NCI-H748 (cell line): ENCODE measurements at regions not wholly inside any gene's neighbourhood (a gene's known extent, or its start where the extent isn't known, plus 50 kb on each side); places are given as distances from the start of the nearest gene placed in this dataset.

Experiments
- DNase-seq: peaks from one replicate; lab custom pipeline; 2025; ENCODE audit not compliant: unreplicated experiment; lab: John Stamatoyannopoulos, UW

- no peak for DNase-seq
Measured at GRCh38 chr15:46681901-46682300, 1035.4 kb upstream of the SEMA6D start.

- DNase-seq: no peak
Measured at GRCh38 chr15:46682969-46683791, 1034.1 kb upstream of the SEMA6D start.

- DNase-seq: no peak
Measured at GRCh38 chr15:46685096-46685495, 1032.2 kb upstream of the SEMA6D start.

GRCh38 chr15:46685681-46686080 lies 1031.6 kb upstream of the SEMA6D start:
- no peak for DNase-seq

- DNase-seq: no peak
Measured at GRCh38 chr15:46696281-46696680, 1021.0 kb upstream of the SEMA6D start.

GRCh38 chr15:46701346-46701745 lies 1016.0 kb upstream of the SEMA6D start:
- no peak for DNase-seq

GRCh38 chr15:46701896-46702295 lies 1015.4 kb upstream of the SEMA6D start:
- no peak for DNase-seq

GRCh38 chr15:46703020-46703861 lies 1014.1 kb upstream of the SEMA6D start:
- no peak for DNase-seq

GRCh38 chr15:46703871-46704637 lies 1013.3 kb upstream of the SEMA6D start:
- no peak for DNase-seq

GRCh38 chr15:46707452-46707851 lies 1009.9 kb upstream of the SEMA6D start:
- DNase-seq: no peak

GRCh38 chr15:46708226-46708625 lies 1009.1 kb upstream of the SEMA6D start:
- no peak for DNase-seq

GRCh38 chr15:46709460-46710083 lies 1007.7 kb upstream of the SEMA6D start:
- no peak for DNase-seq

- no peak for DNase-seq
Measured at GRCh38 chr15:46710401-46710960, 1006.8 kb upstream of the SEMA6D start.

GRCh38 chr15:46713045-46713444 lies 1004.3 kb upstream of the SEMA6D start:
- DNase-seq: no peak

GRCh38 chr15:46714950-46715349 lies 1002.4 kb upstream of the SEMA6D start:
- DNase-seq: peak; percentile 49

- no peak for DNase-seq
Measured at GRCh38 chr15:46723308-46723707, 994.0 kb upstream of the SEMA6D start.

- no peak for DNase-seq
Measured at GRCh38 chr15:46732060-46732459, 985.2 kb upstream of the SEMA6D start.

GRCh38 chr15:46735115-46735514 lies 982.2 kb upstream of the SEMA6D start:
- DNase-seq: no peak

- DNase-seq: no peak
Measured at GRCh38 chr15:46751303-46751702, 966.0 kb upstream of the SEMA6D start.

GRCh38 chr15:46753946-46754345 lies 963.4 kb upstream of the SEMA6D start:
- DNase-seq: no peak

GRCh38 chr15:46763091-46763490 lies 954.2 kb upstream of the SEMA6D start:
- DNase-seq: no peak
